ENCODE measurements at regions not wholly inside any gene's neighbourhood (a gene's known extent, or its start where the extent isn't known, plus 50 kb on each side); places are given as distances from the start of the nearest gene placed in this dataset.

DNA sequence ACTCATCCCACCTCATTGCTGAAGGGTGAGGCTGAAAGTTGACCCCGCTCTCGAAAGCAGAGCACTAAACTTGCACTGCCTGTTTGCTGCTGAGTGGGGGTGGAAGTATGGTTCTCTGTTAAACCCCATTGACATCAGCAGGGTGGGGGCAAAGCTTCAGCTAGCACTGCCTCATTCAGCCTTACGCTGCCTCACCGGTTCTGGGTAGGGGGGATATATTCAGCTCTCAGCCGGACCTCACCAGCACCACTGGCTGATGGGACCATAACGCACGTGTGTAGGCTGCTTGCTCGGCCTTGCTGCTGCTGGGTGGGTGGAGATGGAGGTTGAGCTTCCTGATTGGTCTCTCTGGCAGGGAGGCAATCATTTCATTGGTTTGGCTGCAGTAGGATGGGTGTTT is 265.7 kb upstream of the RTL1 start:
- no peak overlapping the region for H3K4me3 ChIP-seq (ENCODE audit: low read depth, low read length)
- peaks cover 8% of the 10 kb centered on the region for H3K9me3 ChIP-seq (ENCODE audit: control insufficient read depth, insufficient read depth, low read length)

DNA sequence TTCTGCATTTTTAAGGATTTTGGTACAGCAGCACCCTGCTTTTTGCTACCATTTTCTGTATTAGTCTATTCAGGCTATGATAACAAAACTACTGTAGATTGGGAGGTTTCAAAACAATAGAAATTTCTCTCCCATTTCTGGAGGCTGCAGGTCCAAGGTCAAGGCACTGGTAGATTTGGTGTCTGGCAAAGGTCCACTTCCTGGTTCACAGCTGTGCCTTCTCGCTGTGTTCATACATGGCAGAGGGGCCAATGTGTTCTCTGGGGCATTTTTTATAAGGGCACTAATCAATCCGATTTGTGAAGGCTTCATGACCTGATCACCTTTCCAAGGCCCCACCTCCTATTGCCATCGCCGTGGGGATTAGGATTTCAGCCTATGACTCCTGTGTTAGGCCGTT is 268.1 kb upstream of the RTL1 start:
- Histone ChIP-seq H3K27me3 (ENCODE audit: control insufficient read depth, insufficient read depth, low read length) (no peaks in the 10 kb centered on the region), H3K9me3 (ENCODE audit: control insufficient read depth, insufficient read depth, low read length) (peaks cover 6% of the 10 kb centered on the region), H3K4me3 (ENCODE audit: low read depth, low read length) (no peak overlapping the region), H3K4me1 (ENCODE audit: control insufficient read depth, insufficient read depth, low read length) (no peaks in the 10 kb centered on the region), H3K9ac (ENCODE audit: low read depth, low read length) (no peak overlapping the region), H3K36me3 (ENCODE audit: control insufficient read depth, insufficient read depth, low read length) (no peaks in the 10 kb centered on the region)

More for the DNA sequence above, 265.7 kb upstream of the RTL1 start:
- Histone ChIP-seq H3K27me3 (ENCODE audit: control insufficient read depth, insufficient read depth, low read length) (no peaks in the 10 kb centered on the region), H3K9ac (ENCODE audit: low read depth, low read length) (no peak overlapping the region), H3K4me1 (ENCODE audit: control insufficient read depth, insufficient read depth, low read length) (no peaks in the 10 kb centered on the region), H3K36me3 (ENCODE audit: control insufficient read depth, insufficient read depth, low read length) (no peaks in the 10 kb centered on the region)

DNA sequence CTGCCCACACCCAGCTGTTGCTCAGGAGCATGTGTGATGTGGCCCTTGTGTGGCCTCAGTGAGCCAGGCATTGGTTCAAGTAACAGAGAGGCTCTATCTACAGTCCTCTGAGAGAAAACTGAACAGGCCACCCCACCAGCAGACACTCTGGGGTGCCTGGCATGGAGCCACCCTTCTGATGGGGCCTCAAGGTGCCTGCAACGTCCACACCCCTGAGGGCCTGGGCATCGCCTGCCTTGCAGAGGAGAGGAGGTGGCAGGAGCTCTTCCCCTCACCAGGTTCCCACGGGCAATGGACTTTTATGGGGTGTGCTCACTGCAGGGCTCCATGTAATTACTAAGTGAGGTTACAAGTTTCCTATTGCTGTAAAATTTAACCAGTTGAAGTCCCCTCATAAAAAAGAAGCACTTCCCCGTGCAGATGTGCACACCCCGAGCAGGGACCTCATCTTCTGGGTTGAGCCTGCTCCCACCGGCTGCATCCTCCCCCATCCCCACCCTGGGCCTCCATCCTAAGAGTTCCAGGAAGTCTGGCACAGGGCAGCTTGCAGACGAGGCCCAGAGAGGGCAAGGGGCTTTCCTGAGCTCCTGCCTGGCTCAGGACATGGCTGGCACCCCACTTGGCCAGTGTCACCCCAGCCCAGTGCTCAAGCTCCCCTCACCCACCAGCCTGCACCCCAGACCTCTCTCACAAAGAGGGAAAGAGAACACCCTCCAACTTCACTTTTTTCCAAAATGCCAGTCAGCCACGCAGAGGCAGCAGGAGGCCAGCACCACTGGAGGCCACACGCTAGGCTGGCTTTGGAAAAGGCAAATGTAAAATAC is 270.4 kb upstream of the RTL1 start:
- H3K4me1 ChIP-seq (ENCODE audit: control insufficient read depth, insufficient read depth, low read length): no peaks in the 10 kb centered on the region
- no peaks in the 10 kb centered on the region for H3K36me3 ChIP-seq (ENCODE audit: control insufficient read depth, insufficient read depth, low read length)
- H3K9me3 ChIP-seq (ENCODE audit: control insufficient read depth, insufficient read depth, low read length): no peaks in the 10 kb centered on the region
- no peak overlapping the region for H3K9ac ChIP-seq (ENCODE audit: low read depth, low read length)
- H3K4me3 ChIP-seq (ENCODE audit: low read depth, low read length): no peak overlapping the region
- no peaks in the 10 kb centered on the region for H3K27me3 ChIP-seq (ENCODE audit: control insufficient read depth, insufficient read depth, low read length)

DNA sequence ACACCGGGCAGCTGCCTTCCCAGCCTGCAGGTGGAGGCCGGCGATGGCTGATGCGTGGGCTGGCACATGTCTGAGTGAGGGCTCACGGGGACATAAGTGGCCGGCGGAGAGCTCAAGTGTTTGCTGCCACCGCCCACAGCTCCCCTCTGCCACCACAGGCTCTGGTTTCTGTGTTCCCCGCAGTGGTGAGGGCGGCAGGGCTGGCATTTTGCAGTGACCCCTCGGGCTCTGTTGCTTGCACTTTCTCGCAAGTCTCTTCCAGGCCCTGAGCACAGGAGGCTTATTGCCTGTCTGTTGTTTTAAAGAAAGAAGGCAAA is 271.0 kb upstream of the RTL1 start:
- no peaks in the 10 kb centered on the region for H3K36me3 ChIP-seq (ENCODE audit: control insufficient read depth, insufficient read depth, low read length)
- H3K4me1 ChIP-seq (ENCODE audit: control insufficient read depth, insufficient read depth, low read length): no peaks in the 10 kb centered on the region
- no peak overlapping the region for H3K4me3 ChIP-seq (ENCODE audit: low read depth, low read length)
- H3K27me3 ChIP-seq (ENCODE audit: control insufficient read depth, insufficient read depth, low read length): no peaks in the 10 kb centered on the region
- no peaks in the 10 kb centered on the region for H3K9me3 ChIP-seq (ENCODE audit: control insufficient read depth, insufficient read depth, low read length)
- no peak overlapping the region for H3K9ac ChIP-seq (ENCODE audit: low read depth, low read length)

DNA sequence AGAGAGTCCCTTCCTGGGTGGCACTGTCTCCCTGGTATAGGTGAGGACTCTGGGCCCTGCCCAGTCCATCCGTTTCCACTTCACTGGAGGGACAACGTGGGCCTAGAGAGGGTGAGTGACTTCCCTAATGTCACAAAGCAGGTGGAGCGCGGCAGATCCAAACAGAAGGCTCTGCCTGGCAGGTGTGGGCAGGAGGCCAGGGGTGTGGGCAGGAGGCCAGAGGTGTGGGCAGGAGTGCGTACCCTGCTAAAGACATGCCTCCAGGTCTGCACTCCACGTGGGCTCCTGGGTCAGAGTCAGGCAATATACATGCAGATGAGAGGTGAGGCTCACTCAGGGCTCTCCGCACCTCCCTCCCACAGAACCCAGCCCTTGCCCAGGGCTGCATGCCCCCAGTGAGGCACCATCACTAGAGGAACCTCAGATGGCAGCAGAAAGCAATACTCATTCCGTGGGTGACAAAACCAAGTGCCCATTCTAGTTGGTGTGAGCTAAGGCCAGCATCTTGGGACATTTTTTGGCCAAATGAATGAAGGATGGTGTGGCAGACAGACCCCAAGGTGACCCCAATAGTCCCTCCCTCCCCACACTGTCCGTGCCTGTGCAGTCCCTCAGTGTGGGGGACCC is 271.6 kb upstream of the RTL1 start:
- Histone ChIP-seq H3K4me1 (ENCODE audit: control insufficient read depth, insufficient read depth, low read length) (no peaks in the 10 kb centered on the region), H3K36me3 (ENCODE audit: control insufficient read depth, insufficient read depth, low read length) (no peaks in the 10 kb centered on the region), H3K9ac (ENCODE audit: low read depth, low read length) (no peak overlapping the region), H3K4me3 (ENCODE audit: low read depth, low read length) (no peak overlapping the region), H3K27me3 (ENCODE audit: control insufficient read depth, insufficient read depth, low read length) (no peaks in the 10 kb centered on the region), H3K9me3 (ENCODE audit: control insufficient read depth, insufficient read depth, low read length) (no peaks in the 10 kb centered on the region)

DNA sequence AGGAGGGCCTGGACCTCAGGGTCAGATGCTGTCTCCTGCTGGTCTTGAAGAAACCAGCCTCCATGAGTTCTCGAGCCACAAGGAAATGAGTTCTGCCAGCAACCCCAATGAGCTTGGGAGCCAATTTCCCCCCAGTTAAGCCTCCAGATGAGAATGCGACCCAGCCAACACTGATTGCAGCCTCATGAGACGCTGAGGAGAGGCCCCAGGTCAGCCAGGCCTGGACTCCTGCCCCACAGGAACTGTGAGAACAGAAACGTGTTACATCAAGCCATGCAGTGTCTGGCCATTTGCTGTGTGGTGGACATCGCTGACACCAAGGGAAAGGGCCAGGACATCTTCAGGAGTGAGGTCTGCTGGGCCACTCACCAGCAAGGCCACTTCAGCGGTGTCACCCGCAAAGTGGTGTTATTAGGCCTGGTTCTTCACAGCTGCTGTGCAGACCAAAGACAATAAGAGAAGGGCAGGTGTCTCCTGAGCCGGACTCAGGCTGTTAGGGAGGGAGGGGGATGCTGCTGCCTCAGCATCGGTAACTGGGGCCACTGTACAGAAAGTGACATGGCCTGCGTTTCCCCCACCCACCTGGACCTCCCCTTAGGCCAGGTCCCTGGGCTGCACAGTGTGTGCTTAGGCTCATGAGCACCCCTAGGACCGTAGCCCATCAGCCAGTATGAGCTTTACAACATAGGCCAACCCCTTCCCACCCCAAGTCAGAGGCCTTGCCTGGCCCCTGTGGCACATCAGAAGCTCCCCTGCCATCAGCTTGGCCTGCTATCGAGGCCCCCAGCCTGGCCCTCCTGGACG is 272.4 kb upstream of the RTL1 start:
- no peak overlapping the region for H3K9ac ChIP-seq (ENCODE audit: low read depth, low read length)
- H3K27me3 ChIP-seq (ENCODE audit: control insufficient read depth, insufficient read depth, low read length): no peaks in the 10 kb centered on the region
- no peaks in the 10 kb centered on the region for H3K4me1 ChIP-seq (ENCODE audit: control insufficient read depth, insufficient read depth, low read length)
- H3K4me3 ChIP-seq (ENCODE audit: low read depth, low read length): no peak overlapping the region
- H3K36me3 ChIP-seq (ENCODE audit: control insufficient read depth, insufficient read depth, low read length): no peaks in the 10 kb centered on the region
- no peaks in the 10 kb centered on the region for H3K9me3 ChIP-seq (ENCODE audit: control insufficient read depth, insufficient read depth, low read length)

DNA sequence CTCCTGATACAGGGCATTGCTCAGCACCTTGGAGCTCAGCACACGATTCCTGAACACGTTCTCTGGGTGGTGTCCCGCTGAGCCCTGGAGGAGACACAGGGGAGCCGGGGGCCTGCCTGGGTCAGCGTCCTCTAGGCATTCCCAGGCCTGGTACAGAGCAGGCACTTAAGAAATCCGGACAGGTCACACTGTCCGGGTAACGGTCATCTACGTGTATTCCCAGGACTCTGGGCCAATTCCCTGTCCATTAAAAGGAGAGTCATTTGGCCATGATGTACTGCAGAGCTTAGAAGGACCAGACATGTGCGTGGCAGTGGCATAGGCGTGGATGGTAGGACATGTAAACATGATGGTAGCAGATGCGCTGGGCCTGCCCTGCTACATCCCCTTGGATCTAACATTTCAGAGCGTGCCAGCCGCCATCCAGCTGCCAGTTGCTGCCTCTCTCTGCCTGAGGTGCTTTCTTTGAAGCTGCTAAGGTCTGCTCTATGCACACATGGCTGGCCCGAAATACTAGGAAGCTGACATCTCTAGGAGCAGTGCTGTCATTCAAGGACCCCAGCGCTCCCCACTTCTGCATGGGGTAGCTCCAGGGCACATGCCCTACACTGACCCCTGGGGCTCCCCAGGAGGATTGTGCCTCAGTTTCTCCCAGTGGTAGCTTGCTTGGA is 273.1 kb upstream of the RTL1 start:
- no peaks in the 10 kb centered on the region for H3K9me3 ChIP-seq (ENCODE audit: control insufficient read depth, insufficient read depth, low read length)
- no peaks in the 10 kb centered on the region for H3K36me3 ChIP-seq (ENCODE audit: control insufficient read depth, insufficient read depth, low read length)
- H3K27me3 ChIP-seq (ENCODE audit: control insufficient read depth, insufficient read depth, low read length): no peaks in the 10 kb centered on the region
- H3K9ac ChIP-seq (ENCODE audit: low read depth, low read length): no peak overlapping the region
- no peak overlapping the region for H3K4me3 ChIP-seq (ENCODE audit: low read depth, low read length)
- no peaks in the 10 kb centered on the region for H3K4me1 ChIP-seq (ENCODE audit: control insufficient read depth, insufficient read depth, low read length)

DNA sequence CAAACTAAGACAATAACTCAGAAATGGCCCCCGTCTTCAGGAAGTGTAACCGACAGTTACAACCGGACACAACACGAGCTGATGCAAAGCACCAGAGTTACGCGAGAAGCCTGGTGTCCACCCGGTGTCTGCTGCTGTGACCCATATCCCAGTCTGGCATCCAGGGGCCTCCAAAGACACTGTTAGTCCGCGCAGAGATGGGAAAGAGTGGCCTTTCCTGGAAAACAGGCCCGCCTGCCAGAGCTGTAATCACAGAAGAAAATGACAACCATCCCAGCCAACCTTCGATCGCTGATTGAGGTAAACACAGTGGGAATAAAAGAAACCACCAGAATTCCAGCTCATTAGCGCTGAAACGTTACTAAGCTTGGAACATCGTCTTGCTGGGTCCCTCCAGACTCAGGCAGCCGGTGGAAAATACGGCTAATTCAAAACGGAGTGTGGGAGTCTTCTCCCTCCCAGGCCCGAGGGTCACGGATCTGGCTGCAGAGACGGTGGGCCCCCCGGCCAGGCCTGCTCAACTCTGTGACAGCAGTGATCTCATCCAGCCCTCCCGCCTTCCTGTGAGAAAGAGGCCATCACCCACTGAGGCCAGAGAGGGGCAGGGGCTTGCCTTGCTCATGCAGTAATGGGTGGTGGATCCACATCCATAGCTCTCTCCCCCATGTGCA is 273.9 kb upstream of the RTL1 start:
- H3K36me3 ChIP-seq (ENCODE audit: control insufficient read depth, insufficient read depth, low read length): no peaks in the 10 kb centered on the region
- no peaks in the 10 kb centered on the region for H3K4me1 ChIP-seq (ENCODE audit: control insufficient read depth, insufficient read depth, low read length)
- H3K4me3 ChIP-seq (ENCODE audit: low read depth, low read length): no peak overlapping the region
- H3K27me3 ChIP-seq (ENCODE audit: control insufficient read depth, insufficient read depth, low read length): no peaks in the 10 kb centered on the region
- H3K9ac ChIP-seq (ENCODE audit: low read depth, low read length): no peak overlapping the region
- no peaks in the 10 kb centered on the region for H3K9me3 ChIP-seq (ENCODE audit: control insufficient read depth, insufficient read depth, low read length)

DNA sequence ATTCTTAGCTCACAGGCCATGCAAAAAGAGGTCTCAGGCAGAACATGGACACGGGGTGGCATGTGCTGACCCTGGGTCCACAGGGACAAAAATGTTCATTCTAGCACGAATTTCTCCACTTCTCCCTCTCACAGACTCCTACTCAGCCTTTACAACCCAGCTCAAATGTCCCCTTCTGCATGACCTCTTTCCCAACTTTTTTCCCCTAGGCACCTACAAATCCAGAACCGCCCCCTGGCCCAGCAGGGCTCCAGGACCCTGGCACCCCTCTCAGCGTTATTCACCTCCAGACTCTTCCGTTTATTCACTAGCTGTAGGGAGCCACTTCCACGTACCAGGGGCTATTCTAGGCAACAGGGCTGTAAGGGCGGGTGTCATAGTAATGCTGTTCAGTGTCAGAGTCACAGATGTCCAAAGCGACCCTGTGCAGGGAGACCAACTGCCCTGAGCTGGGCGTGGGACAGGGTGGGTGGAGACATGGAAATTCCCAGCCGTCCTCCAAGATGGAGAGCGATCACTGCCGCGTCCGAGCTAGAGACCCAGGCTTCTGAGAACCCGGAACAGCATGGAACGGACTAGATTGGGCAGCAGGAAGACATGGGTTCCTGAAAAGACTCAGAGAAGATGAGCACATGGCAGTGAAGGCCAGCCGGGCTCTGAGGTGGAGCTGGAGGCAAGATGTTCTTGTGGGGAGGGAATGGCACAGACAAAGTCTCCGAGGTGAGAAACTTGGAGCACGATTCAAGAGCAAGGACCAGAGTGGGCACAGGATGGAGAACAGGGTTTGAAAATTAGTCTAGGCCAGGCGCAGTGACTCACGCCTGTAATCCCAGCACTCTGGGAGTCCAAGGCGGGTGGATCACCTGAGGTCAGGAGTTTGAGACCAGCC is 274.9 kb upstream of the RTL1 start:
- H3K9me3 ChIP-seq (ENCODE audit: control insufficient read depth, insufficient read depth, low read length): no peaks in the 10 kb centered on the region
- H3K9ac ChIP-seq (ENCODE audit: low read depth, low read length): no peak overlapping the region
- H3K4me1 ChIP-seq (ENCODE audit: control insufficient read depth, insufficient read depth, low read length): no peaks in the 10 kb centered on the region
- H3K36me3 ChIP-seq (ENCODE audit: control insufficient read depth, insufficient read depth, low read length): no peaks in the 10 kb centered on the region
- no peaks in the 10 kb centered on the region for H3K27me3 ChIP-seq (ENCODE audit: control insufficient read depth, insufficient read depth, low read length)
- no peak overlapping the region for H3K4me3 ChIP-seq (ENCODE audit: low read depth, low read length)

DNA sequence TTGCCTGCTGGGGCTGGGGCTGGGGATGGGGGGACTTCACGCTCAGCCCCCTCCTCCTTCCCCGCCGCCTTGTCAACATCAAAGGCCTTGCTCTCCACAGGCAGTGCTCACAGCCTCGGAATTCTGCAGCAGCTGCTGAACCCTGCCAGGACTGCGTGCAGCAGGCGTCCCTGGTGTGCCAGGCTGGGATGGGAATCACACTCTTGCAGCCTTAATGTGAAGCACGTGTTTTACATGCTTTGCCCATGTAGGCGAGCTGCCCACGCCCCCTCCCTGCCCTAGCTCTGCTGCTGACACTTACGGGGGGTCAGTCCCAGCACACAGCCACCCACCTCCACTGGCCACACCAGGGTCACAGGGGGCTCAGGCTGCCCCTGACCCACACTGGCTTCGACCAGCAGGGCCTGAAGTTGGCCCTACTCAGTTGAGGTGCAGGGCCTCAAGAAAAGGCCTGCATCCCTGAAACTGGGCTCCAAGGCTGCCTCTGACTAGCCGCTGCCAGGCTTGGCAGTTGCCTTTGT is 276.2 kb upstream of the RTL1 start:
- H3K36me3 ChIP-seq (ENCODE audit: control insufficient read depth, insufficient read depth, low read length): no peaks in the 10 kb centered on the region
- no peaks in the 10 kb centered on the region for H3K9me3 ChIP-seq (ENCODE audit: control insufficient read depth, insufficient read depth, low read length)
- no peak overlapping the region for H3K4me3 ChIP-seq (ENCODE audit: low read depth, low read length)
- H3K4me1 ChIP-seq (ENCODE audit: control insufficient read depth, insufficient read depth, low read length): no peaks in the 10 kb centered on the region
- no peaks in the 10 kb centered on the region for H3K27me3 ChIP-seq (ENCODE audit: control insufficient read depth, insufficient read depth, low read length)
- H3K9ac ChIP-seq (ENCODE audit: low read depth, low read length): no peak overlapping the region

Data from iPS-15b (cell line).